G401.6 (cell line): ENCODE measurements at regions not wholly inside any gene's neighbourhood (a gene's known extent, or its start where the extent isn't known, plus 50 kb on each side); places are given as distances from the start of the nearest gene placed in this dataset.

Experiments
- FAIRE-seq: peaks from 2 replicates; lab custom pipeline; 2012; peaks lifted over from hg19 to GRCh38; lab: Jason Lieb, UNC

DNA sequence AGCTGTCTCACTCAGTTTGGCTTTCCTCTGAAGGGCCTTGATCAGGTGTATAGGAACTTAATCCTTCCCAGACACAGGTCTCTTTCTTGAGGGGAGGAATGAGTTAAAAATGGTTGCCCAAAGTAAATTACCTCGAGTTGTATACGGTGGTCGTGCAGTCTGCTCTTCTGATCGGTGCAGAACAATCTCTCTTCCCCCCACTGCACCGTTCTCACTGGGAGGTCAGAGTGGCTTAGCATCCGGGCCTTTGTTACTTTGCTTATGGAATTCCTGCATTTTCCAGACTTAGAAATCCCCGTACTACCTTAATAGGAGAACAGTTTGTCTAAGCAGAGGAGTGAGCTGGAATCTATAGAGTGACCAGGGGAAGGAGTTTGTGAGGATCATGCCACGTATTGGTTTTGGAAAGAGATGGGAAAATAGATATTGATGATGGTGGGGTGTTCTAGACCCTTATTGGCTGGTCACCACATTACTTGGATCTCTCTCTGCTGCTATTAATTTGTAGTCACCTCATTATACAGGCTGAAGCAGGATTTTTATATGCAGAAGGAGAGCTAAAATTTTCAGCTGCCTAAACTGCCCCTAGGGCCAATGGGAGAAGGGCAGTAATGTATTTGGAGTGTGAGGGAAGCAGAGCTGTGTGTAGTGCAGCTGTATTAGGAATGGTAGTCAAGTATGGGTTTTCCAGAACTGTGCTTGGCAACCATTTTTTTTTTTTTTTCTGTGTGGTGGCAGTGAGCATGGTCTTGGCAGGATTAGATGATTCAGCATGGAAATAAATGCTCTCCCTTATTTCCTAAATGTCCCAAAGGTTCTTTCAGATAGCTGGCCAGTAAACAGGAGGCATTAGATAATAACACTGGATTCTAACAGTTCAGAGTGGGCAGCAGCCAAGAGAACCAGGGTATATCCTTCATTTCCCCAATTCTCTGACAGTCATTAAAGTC is 81.5 kb downstream of the NDUFS5 start:
- FAIRE-seq = no peak

DNA sequence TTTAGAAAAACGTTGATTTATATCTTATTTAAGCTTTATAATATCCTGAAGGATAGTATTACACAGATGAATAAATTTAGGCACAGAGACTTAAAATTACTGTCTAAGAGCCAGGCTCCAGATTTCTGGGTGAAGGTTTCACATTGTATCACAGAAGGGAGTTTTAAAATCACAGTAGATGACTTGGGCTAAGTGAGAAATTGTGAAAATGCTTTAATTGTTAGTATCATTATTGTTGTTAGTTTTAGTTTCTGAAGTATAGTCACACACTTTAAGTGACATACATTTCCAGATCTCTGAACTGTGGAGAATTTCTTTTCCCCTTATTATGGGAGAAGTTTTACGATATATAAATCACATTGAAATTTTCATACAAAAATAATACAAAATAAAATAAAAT is 83.5 kb downstream of the NDUFS5 start:
- FAIRE-seq = peak; percentile 80

DNA sequence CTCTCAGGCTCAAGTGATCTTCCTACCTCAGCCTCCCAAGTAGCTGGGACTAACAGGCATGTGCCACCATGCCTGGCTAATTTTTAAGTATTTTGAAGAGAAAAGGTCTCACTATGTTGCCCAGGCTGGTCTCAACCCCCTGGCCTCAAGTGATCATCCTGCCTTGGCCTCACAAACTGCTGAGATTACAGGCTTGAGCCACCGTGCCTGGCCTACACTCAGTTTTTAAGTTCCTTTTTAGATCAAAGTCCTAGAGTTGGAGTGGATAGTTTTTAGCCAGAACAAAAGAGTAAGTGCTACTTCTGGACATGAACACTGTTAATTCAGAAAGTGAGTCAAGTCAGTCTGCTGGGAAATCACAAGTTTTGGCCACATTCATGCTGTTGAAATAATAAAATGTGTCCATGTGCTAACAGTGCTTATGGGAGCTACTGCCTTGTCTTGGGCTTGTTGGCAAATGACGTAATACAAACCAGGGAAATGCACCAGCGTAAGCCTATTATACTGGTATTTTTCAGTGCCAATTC is 84.2 kb downstream of the NDUFS5 start:
- no peak for FAIRE-seq

DNA sequence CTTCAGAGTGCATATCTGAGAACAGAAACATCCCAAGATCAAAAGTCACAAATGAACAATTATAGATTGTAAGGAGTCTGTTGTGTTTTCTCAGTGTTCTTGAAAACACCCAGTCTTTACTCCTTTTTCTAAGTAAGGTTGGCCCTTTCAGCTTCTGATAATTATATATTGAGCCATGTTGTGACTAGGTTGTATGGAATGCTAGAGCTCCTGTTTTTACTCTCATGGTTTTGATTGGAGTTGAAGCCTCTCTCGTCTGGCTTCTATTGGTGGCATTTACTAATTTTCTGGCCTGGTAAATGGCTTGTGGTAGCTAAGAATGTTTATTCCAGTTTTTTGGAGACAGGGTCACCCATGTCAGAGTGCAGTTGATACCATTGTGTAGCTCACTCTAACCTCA is 84.7 kb downstream of the NDUFS5 start:
- FAIRE-seq = no peak

DNA sequence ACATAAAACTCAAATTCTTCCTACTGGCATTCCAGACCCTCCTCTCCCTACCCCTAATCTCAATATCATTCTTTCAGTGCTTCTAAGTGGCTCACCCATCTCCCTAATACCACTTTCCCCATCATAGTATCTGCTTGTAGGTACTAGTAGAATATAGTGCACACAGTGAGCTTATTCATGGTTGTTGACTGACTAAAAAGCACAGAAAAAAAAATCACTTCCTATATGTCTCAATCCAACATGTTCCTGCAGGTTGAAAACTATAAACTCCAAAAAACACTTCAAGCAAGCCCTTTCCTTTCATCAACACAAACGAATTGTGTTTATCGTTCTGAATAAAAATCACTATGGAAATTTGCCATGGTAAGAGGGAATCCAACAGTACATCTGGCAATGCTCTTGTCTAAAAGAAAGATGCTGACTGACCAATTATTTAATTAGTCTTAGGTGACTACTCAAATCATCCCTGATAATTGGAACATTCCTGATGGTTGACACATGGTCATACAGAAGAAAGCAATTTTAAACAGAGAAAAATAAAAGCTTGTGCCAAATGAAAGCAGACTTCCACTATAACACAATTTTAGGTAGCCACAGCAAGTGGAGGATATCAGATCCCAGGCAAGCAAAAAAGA is 87.1 kb downstream of the NDUFS5 start:
- no peak for FAIRE-seq

DNA sequence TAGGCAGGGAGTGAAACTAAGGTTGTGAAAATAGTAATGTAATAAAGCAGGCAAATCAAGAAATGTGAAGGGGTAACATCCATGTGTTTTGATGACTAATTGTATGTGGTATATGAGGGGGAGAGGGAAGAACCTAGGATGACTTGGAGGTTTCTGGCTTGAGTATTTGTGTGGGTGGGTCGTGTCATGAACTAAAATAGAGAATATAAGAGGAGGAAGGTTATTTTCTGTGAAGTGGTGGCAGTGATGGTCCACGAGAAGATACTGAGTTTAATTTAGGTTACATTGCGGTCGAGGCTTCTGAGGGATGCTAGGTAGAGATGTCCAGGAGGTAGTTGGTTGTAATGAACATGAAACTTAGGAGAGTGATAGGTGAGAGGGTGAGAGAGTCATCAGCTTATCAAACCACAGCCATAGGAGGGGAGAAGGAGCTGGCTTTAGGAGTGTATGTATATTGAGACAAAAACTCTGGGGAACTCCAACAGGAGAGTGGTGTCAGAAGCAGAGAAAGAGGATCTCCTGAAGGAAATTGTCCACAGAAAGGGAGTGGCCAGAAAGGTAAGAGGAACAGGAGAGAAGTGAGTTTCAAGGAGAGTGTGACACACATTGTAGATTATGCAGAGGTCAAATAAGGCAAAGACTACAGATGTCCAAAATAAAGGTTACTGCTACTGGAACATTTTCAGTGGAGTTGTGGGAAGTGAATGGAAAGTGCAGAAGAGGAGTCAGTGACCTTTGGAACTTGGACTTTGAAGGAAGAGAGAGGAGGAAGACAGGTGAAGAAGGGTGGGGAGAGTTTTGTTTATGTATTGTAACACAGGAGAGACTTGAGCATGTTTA is 89.0 kb upstream of the MACF1 start:
- no peak for FAIRE-seq

DNA sequence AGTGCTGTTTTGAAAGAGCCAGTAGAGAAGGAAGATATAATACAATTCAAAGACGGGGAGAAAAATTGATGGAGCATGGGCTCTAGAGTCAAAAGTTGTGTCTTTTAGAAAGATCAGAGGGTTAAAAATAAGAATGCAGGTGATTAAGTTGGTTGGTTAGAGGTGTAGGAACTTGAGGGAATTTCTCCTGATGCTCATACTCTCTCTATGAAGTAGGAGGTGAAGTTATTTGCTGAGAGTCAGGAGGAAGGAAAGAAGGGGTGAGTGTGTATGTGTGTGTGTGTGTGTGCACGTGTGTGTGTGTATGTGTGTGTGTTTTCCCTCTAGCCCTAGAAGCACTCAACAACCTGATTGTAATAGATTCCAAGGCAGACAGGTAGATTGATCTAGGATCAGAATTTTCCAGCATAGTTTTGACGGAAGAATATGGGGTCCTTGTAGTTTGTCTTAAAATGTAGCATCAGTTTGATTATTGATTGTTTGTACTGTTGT is 88.3 kb upstream of the MACF1 start:
- FAIRE-seq = no peak

DNA sequence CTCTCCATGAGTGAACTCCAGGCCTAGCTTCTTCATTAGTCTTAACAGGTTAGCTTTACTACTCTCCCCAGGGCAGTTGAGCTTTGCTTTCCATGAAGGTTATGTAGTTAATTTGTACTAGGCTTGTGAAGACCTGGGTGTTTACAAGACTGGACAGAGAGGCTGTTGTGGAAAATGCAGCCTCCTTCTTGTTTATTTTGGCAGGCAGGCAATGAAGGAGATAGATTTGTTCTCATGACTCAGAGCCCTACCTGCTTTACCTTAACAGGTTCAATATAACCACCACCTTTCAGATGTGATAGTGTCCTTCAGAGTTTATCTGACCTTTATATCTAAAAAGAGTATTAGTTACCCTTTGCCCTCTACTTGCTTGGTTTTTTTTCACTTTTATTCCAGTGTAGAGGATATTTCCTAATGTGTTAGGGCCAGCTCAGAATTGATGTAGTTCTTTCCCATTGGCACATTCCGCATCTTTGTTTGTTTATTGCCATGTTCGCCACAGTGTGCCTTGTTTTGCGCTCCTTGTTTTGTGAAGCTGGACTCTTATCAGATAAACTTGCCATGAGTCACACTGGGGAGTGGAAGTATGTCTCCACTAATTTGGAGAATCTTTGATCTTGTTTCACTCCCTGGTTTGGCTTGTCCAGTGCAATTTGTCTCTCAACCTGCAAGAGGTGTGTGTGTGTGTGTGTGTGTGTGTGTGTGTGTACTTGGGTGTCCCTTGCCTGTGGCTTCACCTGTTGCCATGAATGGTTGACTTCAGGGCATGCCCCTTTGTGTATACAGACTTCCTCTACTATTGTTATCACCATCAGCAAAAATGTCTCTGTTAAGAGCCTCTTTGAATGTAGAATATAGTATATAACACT is 87.4 kb upstream of the MACF1 start:
- no peak for FAIRE-seq

DNA sequence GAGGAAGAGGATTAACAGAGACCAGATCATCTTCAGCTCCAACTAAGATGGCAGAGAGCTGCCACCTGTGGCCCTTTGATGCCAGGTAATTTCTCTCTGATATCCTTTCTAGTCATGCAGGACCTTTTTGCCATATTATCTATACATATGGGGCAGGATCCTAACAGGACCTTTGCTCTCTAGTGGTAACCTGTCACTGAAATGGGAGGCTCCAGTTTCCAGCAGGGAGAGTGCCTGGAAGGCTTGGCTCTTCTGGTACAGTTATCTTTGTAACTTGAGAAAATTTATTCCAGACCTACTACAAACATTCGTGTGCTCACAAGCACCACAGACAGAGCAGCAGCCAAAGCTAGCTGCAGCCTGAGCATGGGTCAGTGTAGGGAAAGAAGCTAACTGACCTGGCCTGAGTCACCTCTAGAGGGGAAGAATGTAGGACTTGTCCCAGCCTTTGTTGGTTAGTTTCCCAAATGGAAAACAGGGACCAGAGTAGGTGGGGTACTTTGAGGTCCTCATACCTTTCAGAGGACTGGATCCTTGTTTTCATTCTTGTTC is 86.5 kb upstream of the MACF1 start:
- no peak for FAIRE-seq

DNA sequence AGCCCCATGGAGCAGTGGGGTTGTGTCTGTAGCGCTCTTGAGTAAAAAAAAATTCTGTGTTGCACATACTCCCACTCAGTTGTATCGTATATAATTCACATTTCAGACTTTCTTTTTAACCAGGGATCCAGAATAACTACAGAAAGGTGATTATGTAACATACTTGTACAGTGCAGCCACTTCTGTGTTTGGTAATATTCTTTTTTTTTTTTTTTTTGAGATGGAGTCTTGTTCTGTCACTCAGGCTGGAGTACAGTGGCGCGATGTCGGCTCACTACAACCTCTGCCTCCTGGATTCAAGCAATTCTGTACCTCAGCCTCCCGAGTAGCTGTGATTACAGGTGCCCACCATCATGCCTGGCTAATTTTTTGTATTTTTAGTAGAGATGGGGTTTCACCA is 82.4 kb upstream of the MACF1 start:
- no peak for FAIRE-seq

DNA sequence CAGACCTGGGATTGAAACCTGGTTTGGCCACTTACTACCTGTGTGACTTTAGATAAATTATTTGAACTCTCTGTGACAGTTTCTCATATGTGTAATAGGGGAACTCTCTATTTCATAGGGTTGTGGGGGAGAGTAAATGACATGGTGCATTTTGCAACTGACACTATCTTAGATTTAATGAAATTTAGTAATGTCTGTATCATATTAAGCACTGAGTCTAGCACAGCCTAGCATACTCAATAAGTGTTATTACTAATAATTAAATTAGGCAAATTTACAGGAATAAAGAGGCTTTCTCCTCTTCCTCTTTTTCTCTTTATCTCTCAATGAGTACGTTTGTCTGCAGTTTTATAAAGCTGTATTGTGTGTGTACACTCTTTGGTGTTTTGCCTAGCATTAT is 80.2 kb upstream of the MACF1 start:
- no peak for FAIRE-seq

DNA sequence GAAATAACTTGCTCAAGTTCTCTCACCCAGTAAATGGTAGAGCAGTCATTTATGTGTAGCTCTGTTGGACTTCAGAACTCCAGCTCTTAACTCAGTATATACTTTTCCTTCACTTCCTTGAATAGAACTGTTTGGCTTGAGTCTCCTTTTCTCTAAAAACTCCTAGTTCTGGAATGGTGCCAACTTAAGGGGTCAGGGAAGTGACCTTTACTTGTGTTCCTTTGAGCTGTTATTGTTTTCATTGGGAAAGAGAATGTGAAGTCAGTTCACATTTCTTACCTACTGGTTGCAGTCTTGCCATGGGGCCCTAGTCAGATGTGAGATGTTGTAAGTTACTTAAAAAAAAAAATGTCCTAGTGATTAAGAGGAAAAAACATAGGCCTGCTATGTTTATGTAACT is 77.0 kb upstream of the MACF1 start:
- FAIRE-seq = peak; percentile 54

DNA sequence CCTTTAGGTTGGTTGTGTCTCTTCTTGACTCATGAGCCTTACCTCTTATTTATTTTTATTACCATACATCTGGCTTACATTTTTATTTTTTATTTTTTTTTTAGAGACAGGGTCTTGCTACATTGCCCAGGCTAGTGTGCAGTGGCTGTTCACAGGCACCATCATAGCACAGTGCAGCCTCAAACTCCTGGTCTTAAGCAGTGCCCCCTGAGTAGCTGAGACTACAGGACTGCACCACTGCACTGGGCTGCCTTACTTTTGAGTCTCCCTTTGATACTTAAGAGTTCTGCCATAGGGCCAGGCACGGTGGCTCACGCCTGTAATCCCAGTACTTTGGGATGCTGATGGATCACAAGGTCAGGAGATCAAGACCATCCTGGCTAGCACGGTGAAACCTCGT is 76.4 kb upstream of the MACF1 start:
- no peak for FAIRE-seq

DNA sequence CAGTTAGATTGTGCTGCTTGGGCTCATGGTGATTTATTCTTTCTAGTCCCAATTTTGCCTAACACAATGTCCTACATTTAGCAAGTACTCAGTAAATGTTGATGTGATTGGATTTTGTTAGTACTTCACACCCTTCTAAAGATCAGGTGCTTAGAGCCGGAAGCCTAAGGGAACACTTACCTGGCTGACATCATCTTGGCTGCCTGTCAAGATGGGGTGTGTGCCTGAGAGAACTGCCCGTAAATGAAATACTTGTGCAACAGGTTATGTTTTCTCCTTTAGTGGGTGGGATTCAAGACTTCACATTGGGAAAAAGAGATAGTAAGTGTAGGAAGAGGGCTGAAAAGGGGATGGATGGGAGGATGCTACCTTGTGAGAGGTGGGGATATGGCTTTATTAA is 75.5 kb upstream of the MACF1 start:
- FAIRE-seq = no peak

DNA sequence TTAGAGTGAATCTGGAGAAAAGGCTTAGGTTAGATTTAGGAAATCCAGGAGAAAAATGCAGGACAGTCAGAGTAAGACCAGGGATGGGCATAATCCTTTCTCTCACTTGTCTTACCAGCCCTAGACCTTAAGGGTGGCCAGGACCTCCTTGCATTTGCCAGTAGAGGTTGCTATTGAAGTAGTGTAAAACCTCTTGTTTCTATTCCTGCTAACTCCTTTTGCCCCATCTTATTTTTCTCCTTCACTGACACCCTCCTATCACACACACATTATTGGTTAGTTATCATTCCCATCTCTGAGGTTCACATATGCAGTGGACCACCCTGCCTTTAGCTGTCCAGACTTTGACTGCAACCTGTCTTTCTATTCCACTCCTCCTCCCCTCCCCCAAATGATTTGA is 75.0 kb upstream of the MACF1 start:
- peak; percentile 47 for FAIRE-seq

DNA sequence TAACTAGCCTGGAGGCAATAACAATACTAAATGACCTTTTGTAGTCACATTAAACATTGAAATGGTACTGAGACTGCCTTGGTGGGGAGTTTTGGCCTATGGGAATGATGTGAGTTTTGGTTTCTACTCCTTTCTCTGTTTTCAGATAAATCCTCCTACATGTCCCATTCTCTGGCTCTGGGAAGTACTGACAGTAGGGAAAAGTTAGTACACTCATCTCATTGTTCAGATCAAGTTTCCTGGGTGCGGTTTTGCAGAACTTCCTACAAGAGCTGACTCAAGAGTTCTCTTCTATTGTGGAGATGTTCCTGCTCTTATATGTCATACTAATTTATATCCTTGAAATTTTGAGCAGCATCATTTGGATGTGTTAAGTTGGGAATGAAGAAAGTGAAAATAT is 74.2 kb upstream of the MACF1 start:
- no peak for FAIRE-seq

DNA sequence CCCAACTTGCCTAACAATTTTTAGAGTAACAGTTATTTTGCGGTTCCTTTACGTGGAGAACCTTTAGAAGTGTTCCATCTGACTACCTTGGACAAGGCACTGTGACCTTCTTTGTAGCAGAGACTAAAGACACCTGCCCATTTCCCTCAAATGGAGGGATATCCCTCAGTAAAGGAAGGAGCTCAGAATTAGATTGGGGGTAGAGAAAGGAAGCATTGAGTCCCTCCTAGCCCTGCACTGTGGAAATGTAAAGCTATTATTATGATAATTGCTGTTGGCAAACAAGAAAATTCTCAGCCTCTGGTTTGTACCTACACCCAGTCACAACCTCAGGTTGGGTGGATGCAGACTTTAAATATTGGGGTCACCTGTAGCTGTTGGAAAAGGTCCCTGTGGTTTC is 72.6 kb upstream of the MACF1 start:
- no peak for FAIRE-seq

DNA sequence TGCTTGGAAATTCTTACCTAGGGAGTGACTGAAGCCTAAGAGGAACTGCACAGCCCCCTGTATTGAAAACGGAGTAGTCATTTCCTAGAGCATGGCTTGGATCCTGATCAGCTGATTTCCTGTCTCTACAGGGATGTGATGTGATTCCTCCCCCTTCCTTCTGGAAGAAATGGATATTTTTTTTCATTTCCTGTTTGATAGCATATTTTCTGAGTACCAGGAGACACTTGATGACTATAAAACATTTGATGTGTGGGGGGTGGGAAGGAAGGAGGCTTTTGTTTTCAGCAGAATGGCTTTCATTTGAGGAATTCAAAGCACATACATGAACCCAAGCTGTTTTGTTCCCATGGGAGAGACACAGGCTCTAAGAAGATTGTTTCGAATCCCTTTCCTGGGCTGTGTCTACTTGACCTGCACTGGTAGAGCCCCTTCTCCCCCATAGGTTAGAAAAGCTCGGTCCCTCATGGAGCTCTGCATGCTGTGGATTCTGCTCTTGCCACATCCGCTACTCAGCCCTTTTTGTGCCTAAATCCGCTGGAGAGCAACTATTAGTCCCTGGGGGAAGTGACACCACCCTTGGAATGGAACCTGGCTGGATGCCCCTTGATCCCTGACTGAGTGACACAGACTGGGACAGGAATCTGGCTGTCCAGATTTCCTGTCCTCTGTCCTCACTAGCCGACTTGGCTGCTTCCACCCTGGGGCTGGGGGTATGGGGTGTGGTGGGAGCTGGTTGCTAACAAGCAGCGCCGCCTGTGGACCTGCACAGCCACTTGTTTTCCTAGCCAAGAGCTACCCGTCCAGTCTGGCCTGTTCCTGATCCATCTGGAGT is 71.8 kb upstream of the MACF1 start:
- FAIRE-seq = no peak

DNA sequence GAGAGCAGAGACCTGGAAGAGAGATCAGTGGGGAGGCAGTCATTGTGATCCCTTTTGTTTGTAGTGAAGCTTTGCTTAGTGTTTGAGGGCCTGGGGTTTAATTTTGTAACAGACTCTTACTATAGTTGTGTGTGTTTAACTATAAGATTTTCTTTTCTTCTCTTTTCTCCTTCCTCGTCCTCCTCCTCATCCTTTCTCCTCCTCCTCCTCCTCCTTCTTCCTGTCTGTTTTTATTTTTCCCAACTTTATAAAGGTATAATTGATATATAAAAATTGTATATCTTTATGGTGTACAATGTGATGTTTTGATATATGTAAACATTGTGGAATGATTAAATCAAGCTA is 71.2 kb upstream of the MACF1 start:
- FAIRE-seq = no peak

DNA sequence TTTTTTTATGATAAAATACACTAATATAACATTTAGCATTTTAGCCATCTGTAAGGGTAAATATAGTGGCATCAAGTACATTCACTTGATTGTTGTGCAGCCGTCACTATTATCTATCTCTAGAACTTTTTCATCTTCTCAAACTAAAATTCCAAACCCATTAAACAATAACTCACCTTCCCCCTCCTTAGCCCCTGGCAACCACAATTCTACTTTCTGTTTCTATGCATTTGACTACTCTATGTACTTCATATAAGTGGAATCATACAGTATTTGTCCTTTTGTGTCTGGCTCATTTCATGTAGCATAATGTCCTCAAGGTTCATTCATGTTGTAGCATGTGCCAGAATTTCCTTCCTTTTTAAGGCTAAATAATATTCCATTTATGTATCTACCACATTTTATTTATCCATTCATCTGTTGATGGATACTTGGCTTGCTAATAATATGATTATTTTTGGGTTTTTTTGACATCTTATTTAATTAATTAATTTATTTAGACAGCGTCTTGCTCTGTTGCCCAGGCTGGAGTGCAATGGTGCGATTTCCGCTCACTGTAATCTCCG is 69.6 kb upstream of the MACF1 start:
- FAIRE-seq = no peak
